GM21360 (cell line): ENCODE measurements at regions not wholly inside any gene's neighbourhood (a gene's known extent, or its start where the extent isn't known, plus 50 kb on each side); places are given as distances from the start of the nearest gene placed in this dataset.
"Not testable (repeated sequence)": the region's sequence is repeated elsewhere in the genome, so short reads cannot be mapped to it uniquely, and the experiment has no call there.

Experiments
- ATAC-seq: cut with Tn5 transposase; IDR thresholded peaks from one replicate; pipeline ENCODE4 v1.9.1; 2021; ENCODE audit warnings: mild to moderate bottlenecking, moderate library complexity; ENCODE audit not compliant: unreplicated experiment

- not testable (repeated sequence) for ATAC-seq
Observed at GRCh38 chr16:16559179-16559740, 180.3 kb downstream of the NPIPA7 start.

GRCh38 chr16:16561532-16561931, 182.6 kb downstream of the NPIPA7 start:
- not testable (repeated sequence) for ATAC-seq

- ATAC-seq = not testable (repeated sequence)
Observed at GRCh38 chr16:16563962-16564361, 185.0 kb downstream of the NPIPA7 start.

- not testable (repeated sequence) for ATAC-seq
Observed at GRCh38 chr16:16565326-16565725, 186.4 kb downstream of the NPIPA7 start.

- not testable (repeated sequence) for ATAC-seq
Observed at GRCh38 chr16:16570055-16570454, 191.1 kb downstream of the NPIPA7 start.

- not testable (repeated sequence) for ATAC-seq
Observed at GRCh38 chr16:16570874-16571273, 191.9 kb downstream of the NPIPA7 start.

GRCh38 chr16:16572130-16572774, 193.3 kb downstream of the NPIPA7 start:
- not testable (repeated sequence) for ATAC-seq

- ATAC-seq = not testable (repeated sequence)
Observed at GRCh38 chr16:16577062-16577461, 198.1 kb downstream of the NPIPA7 start.

- ATAC-seq = no peak
Observed at GRCh38 chr16:16578701-16579100, 199.8 kb downstream of the NPIPA7 start.

- ATAC-seq = not testable (repeated sequence)
Observed at GRCh38 chr16:16582916-16583315, 204.0 kb downstream of the NPIPA7 start.

- ATAC-seq = not testable (repeated sequence)
Observed at GRCh38 chr16:16586073-16586651, 207.2 kb downstream of the NPIPA7 start.

- ATAC-seq = not testable (repeated sequence)
Observed at GRCh38 chr16:16586969-16587368, 208.0 kb downstream of the NPIPA7 start.

- not testable (repeated sequence) for ATAC-seq
Observed at GRCh38 chr16:16588436-16588835, 209.5 kb downstream of the NPIPA7 start.

GRCh38 chr16:16590654-16591318, 211.8 kb downstream of the NPIPA7 start:
- ATAC-seq = peak; percentile 50

- not testable (repeated sequence) for ATAC-seq
Observed at GRCh38 chr16:16593156-16593863, 214.4 kb downstream of the NPIPA7 start.

GRCh38 chr16:16595029-16595718, 216.2 kb downstream of the NPIPA7 start:
- peak; percentile 53 for ATAC-seq

- not testable (repeated sequence) for ATAC-seq
Observed at GRCh38 chr16:16601239-16601638, 222.3 kb downstream of the NPIPA7 start.

- not testable (repeated sequence) for ATAC-seq
Observed at GRCh38 chr16:16607401-16608082, 228.6 kb downstream of the NPIPA7 start.

GRCh38 chr16:16609627-16610026, 230.7 kb downstream of the NPIPA7 start:
- ATAC-seq = not testable (repeated sequence)
